ENCODE measurements at regions not wholly inside any gene's neighbourhood (a gene's known extent, or its start where the extent isn't known, plus 50 kb on each side); places are given as distances from the start of the nearest gene placed in this dataset.

- no peak overlapping the region for H2AFZ ChIP-seq (ENCODE audit: low read length)
- CTCF ChIA-PET (ENCODE audit: low intra/inter-chr PET ratio, low total read pairs), result interaction anchor here (0.6 to 1.7 kb wide), 5 partner anchors 665 to 778 kb away, joined by 3 to 5 read pairs (median 4); no protein-coding TSS in a partner anchor
- peak; percentile 55 for FAIRE-seq
- TF ChIP-seq BATF2 (CRISPR knock-in tag; IDR thresholded peaks at IDR 0.05), result no peak
- no peak for TF ChIP-seq ZBTB7A (CRISPR knock-in tag; IDR thresholded peaks at IDR 0.05)
- TF ChIP-seq KLF6 (CRISPR knock-in tag; IDR thresholded peaks at IDR 0.05), result no peak
- peak; percentile 89 for TF ChIP-seq SMC3 (IDR thresholded peaks at IDR 0.05; ENCODE audit: low read length)
- no peak for TF ChIP-seq ADNP (CRISPR knock-in tag; IDR thresholded peaks at IDR 0.05)
- TF ChIP-seq TP53 (CRISPR knock-in tag; conservative IDR thresholded peaks at IDR 0.05), result no peak
- no peak for TF ChIP-seq TBX2 (CRISPR knock-in tag; IDR thresholded peaks at IDR 0.05; ENCODE audit: borderline replicate concordance)
- no peak for TF ChIP-seq MAFG (CRISPR knock-in tag; IDR thresholded peaks at IDR 0.05)
- no peak for TF ChIP-seq HOXA7 (CRISPR knock-in tag; IDR thresholded peaks at IDR 0.05)
- peak; percentile 97 for TF ChIP-seq ZNF512B (CRISPR knock-in tag; IDR thresholded peaks at IDR 0.05; ENCODE audit: borderline replicate concordance)
- peak; percentile 21; the same call in 1 of the 2 replicates for TF ChIP-seq SOX5 (CRISPR knock-in tag; IDR thresholded peaks at IDR 0.05; ENCODE audit: borderline replicate concordance)
- TF ChIP-seq HMGA1 (CRISPR knock-in tag; conservative IDR thresholded peaks at IDR 0.05), result no peak
- TF ChIP-seq ATF3 (CRISPR knock-in tag; IDR thresholded peaks at IDR 0.05), result no peak
- TF ChIP-seq POGZ (CRISPR knock-in tag; IDR thresholded peaks at IDR 0.05), result peak; percentile 45; the same call in 1 of the 2 replicates
- peak; percentile 30; the same call in 1 of the 2 replicates for TF ChIP-seq REPIN1 (CRISPR knock-in tag; IDR thresholded peaks at IDR 0.05; ENCODE audit: borderline replicate concordance, low read depth)
- TF ChIP-seq, protein P1, sequence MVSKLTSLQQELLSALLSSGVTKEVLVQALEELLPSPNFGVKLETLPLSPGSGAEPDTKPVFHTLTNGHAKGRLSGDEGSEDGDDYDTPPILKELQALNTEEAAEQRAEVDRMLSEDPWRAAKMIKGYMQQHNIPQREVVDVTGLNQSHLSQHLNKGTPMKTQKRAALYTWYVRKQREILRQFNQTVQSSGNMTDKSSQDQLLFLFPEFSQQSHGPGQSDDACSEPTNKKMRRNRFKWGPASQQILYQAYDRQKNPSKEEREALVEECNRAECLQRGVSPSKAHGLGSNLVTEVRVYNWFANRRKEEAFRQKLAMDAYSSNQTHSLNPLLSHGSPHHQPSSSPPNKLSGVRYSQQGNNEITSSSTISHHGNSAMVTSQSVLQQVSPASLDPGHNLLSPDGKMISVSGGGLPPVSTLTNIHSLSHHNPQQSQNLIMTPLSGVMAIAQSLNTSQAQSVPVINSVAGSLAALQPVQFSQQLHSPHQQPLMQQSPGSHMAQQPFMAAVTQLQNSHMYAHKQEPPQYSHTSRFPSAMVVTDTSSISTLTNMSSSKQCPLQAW (CRISPR knock-in tag; IDR thresholded peaks at IDR 0.05), result 0 out of 2 replicates have a peak, but pooled peaks have one; percentile 26
- TF ChIP-seq, protein P2, sequence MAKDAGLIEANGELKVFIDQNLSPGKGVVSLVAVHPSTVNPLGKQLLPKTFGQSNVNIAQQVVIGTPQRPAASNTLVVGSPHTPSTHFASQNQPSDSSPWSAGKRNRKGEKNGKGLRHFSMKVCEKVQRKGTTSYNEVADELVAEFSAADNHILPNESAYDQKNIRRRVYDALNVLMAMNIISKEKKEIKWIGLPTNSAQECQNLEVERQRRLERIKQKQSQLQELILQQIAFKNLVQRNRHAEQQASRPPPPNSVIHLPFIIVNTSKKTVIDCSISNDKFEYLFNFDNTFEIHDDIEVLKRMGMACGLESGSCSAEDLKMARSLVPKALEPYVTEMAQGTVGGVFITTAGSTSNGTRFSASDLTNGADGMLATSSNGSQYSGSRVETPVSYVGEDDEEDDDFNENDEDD (CRISPR knock-in tag; IDR thresholded peaks at IDR 0.05; ENCODE audit: borderline replicate concordance), result peak; percentile 20; the same call in 1 of the 2 replicates
These were observed 132.3 kb upstream of the C11orf58 start for GRCh38 chr11:16605894-16606783.

More at GRCh38 chr11:16605894-16606783, 132.3 kb upstream of the C11orf58 start:
- Histone ChIP-seq H3K27me3 (ENCODE audit: control insufficient read depth in 1 of 2, insufficient read depth in 2 of 2, low read length in 2 of 2) (peaks cover 9 to 74% of the 10 kb centered on the region in 2 experiments), H3K4me2 (ENCODE audit: low read depth, low read length) (peak overlapping the region; percentile 74), H3K27ac (ENCODE audit: extremely low read length, insufficient read depth, low read length) (no peak overlapping the region), H4K20me1 (ENCODE audit: insufficient read depth, low read length) (no peaks in the 10 kb centered on the region), H3K36me3 (replicated peaks in 1 of 2; ENCODE audit: control insufficient read depth in 1 of 2, insufficient read depth in 2 of 2, low read length in 2 of 2) (no peaks in the 10 kb centered on the region), H3K79me2 (ENCODE audit: insufficient read depth, low read length) (no peaks in the 10 kb centered on the region), H3K9ac (ENCODE audit: insufficient read depth, low read depth, low read length) (no peak overlapping the region), H3K9me3 (ENCODE audit: low read length) (no peaks in the 10 kb centered on the region), H3K4me3 (replicated peaks in 1 of 3; ENCODE audit: insufficient read depth in 1 of 3, low read depth in 2 of 3, low read length in 3 of 3) (peak overlapping the region in 2 of 3 experiments; percentile 59 to 72; a peak in 4 of 6 replicates), H3K4me1 (ENCODE audit: insufficient read depth, low read length) (peaks cover 47% of the 10 kb centered on the region)
- WGBS (ENCODE audit: low lambda C conversion rate), result 9% methylated on average over 36 of the region's 36 CpGs
- BruUV-seq (replicated peaks), result no TSS peak
- peak; percentile 75 for DNase-seq (ENCODE audit: low spot score)
- in situ Hi-C loops (cut with HindIII; ENCODE audit: extremely low pct_ligation_motif_present, low pct_unique_long_range_greater_than_20kb), result loop anchor here (5.0 to 10.0 kb wide), 2 partner anchors 421 to 704 kb away; no protein-coding TSS in a partner anchor
- intact Hi-C loops (cut with micrococcal nuclease; ENCODE audit: unreplicated experiment), result loop anchor here (2.0 to 10.0 kb wide), 4 partner anchors 201 to 561 kb away; partner anchors contain the start of gene SOX6
- POLR2A ChIA-PET, result interaction anchor here (1.1 kb wide), 1 partner anchor 204 kb away, joined by 3 read pairs; no protein-coding TSS in a partner anchor
- peak; percentile 71 for ATAC-seq
